Esophagus squamous epithelium (tissue), 4 donors: ENCODE measurements at regions not wholly inside any gene's neighbourhood (a gene's known extent, or its start where the extent isn't known, plus 50 kb on each side); places are given as distances from the start of the nearest gene placed in this dataset.

ENCODE experiments used
- POLR2A ChIP-seq, 4 donors: fragments of 450-650 bp; IDR thresholded peaks; one replicate each; pipeline ENCODE4 v1.6.1; 2017; ENCODE audit warnings: antibody characterized with exemption in 4 of 4, mild to moderate bottlenecking in 4 of 4, moderate library complexity in 3 of 4
- TF ChIP-seq, protein P1 (sequence below), 6 experiments: fragments of 450-650 bp in 4 of 6; fragments of 200-600 bp in 2 of 6; sonication (generic) in 2 of 6; IDR thresholded peaks; one replicate each; pipeline ENCODE4 v1.5.1; 2016 to 2019; ENCODE audit warnings: antibody characterized with exemption in 6 of 6, mild to moderate bottlenecking in 4 of 6, moderate library complexity in 4 of 6

DNA sequence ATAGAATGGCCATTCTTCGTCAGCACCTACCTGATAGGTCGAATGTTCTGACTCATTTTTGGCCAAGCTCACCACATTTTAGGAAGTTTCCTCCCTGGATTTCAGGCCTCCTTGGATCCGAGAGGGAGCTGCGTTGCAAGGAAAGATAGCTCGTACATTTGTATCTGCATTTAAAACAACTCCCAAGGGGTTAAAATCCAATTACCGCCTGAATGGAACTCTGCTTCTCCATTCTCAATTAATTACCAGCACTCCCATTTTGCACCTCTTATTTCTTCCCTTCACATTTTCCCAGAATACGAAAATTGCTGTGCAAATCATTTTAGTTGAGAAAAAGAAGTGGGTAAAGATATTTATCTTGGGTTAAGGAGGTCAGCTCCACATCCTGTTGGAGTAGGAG lies 610.7 kb downstream of the NPHP4 start:
- TF ChIP-seq, protein P1, sequence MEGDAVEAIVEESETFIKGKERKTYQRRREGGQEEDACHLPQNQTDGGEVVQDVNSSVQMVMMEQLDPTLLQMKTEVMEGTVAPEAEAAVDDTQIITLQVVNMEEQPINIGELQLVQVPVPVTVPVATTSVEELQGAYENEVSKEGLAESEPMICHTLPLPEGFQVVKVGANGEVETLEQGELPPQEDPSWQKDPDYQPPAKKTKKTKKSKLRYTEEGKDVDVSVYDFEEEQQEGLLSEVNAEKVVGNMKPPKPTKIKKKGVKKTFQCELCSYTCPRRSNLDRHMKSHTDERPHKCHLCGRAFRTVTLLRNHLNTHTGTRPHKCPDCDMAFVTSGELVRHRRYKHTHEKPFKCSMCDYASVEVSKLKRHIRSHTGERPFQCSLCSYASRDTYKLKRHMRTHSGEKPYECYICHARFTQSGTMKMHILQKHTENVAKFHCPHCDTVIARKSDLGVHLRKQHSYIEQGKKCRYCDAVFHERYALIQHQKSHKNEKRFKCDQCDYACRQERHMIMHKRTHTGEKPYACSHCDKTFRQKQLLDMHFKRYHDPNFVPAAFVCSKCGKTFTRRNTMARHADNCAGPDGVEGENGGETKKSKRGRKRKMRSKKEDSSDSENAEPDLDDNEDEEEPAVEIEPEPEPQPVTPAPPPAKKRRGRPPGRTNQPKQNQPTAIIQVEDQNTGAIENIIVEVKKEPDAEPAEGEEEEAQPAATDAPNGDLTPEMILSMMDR (IDR thresholded peaks at IDR 0.05) = no peak
- TF ChIP-seq POLR2A (IDR thresholded peaks at IDR 0.05) = no peak
